MM.1S (cell line): ENCODE measurements at regions not wholly inside any gene's neighbourhood (a gene's known extent, or its start where the extent isn't known, plus 50 kb on each side); places are given as distances from the start of the nearest gene placed in this dataset.

Source experiments
- DNase-seq: peaks from one replicate; pipeline ENCODE4 v3.0.0-alpha.2; 2015
- H2AFZ ChIP-seq: fragments of 300-600 bp; sonication (generic); 2 replicates; pipeline ENCODE4 v1.6.0; 2016; ENCODE audit warnings: antibody characterized with exemption, low read length
- H3F3A ChIP-seq: fragments of 300-600 bp; sonication (generic); 2 replicates; pipeline ENCODE4 v1.6.1; 2016; ENCODE audit warnings: mild to moderate bottlenecking, antibody characterized with exemption, low read length, moderate library complexity, mixed read lengths; ENCODE audit not compliant: insufficient read depth
- H3K27ac ChIP-seq: fragments of 300-600 bp; sonication (generic); 2 replicates; pipeline ENCODE4 v1.5.1; 2016; ENCODE audit warnings: mild to moderate bottlenecking, low read length
- H3K27me3 ChIP-seq: fragments of 300-600 bp; sonication (generic); replicated peaks from 2 replicates; pipeline ENCODE4 v1.6.0; 2016; ENCODE audit warnings: low read length; ENCODE audit not compliant: insufficient read depth
- H3K36me3 ChIP-seq: fragments of 300-600 bp; sonication (generic); replicated peaks from 2 replicates; pipeline ENCODE4 v1.6.1; 2016; ENCODE audit warnings: mild to moderate bottlenecking, low read length, mixed read lengths; ENCODE audit not compliant: insufficient read depth
- H3K4me1 ChIP-seq: fragments of 300-600 bp; sonication (generic); 2 replicates; pipeline ENCODE4 v1.6.1; 2016; ENCODE audit warnings: low read length, mixed read lengths
- H3K4me2 ChIP-seq: fragments of 300-600 bp; sonication (generic); 2 replicates; pipeline ENCODE4 v1.6.0; 2016; ENCODE audit warnings: low read depth, low read length
- H3K4me3 ChIP-seq: fragments of 300-600 bp; sonication (generic); 2 replicates; pipeline ENCODE4 v1.5.1; 2016; ENCODE audit warnings: low read length, mixed read lengths
- H3K79me2 ChIP-seq: fragments of 300-600 bp; sonication (generic); 2 replicates; pipeline ENCODE4 v1.6.1; 2016; ENCODE audit warnings: mixed run types, low read length, mixed read lengths
- H3K9ac ChIP-seq: fragments of 300-600 bp; sonication (generic); 2 replicates; pipeline ENCODE4 v1.6.1; 2016; ENCODE audit warnings: low read length, mixed read lengths
- H3K9me2 ChIP-seq: fragments of 300-600 bp; sonication (generic); replicated peaks from 2 replicates; pipeline ENCODE4 v1.6.1; 2016; ENCODE audit warnings: mild to moderate bottlenecking, low read length, mixed read lengths; ENCODE audit not compliant: insufficient read depth
- H3K9me3 ChIP-seq: fragments of 300-600 bp; sonication (generic); replicated peaks from 2 replicates; pipeline ENCODE4 v1.6.1; 2016; ENCODE audit warnings: mild to moderate bottlenecking, low read length, mixed read lengths; ENCODE audit not compliant: insufficient read depth
- H4K20me1 ChIP-seq: fragments of 300-600 bp; sonication (generic); 2 replicates; pipeline ENCODE4 v1.6.1; 2016; ENCODE audit warnings: mild to moderate bottlenecking, low read length, moderate library complexity, mixed read lengths; ENCODE audit not compliant: insufficient read depth
- CTCF ChIP-seq: fragments of 300-600 bp; sonication (generic); IDR thresholded peaks from 2 replicates; pipeline ENCODE4 v1.5.1; 2016; ENCODE audit warnings: antibody characterized with exemption, low read length, mixed read lengths
- EZH2 ChIP-seq: fragments of 300-600 bp; sonication (generic); optimal IDR thresholded peaks from 2 replicates; pipeline ENCODE3; 2017; ENCODE audit warnings: low read depth, mild to moderate bottlenecking, antibody characterized with exemption, low read length, mixed read lengths
- EZH2phosphoT487 ChIP-seq: fragments of 300-600 bp; sonication (generic); IDR thresholded peaks from 2 replicates; pipeline ENCODE4 v1.6.1; 2018; ENCODE audit warnings: antibody characterized with exemption, low read length

- Histone ChIP-seq H3K9me3 (no peaks in the 10 kb centered on the region), H4K20me1 (no peaks in the 10 kb centered on the region), H3K4me1 (no peaks in the 10 kb centered on the region), H3K9ac (no peak overlapping the region), H2AFZ (no peak overlapping the region), H3K36me3 (no peaks in the 10 kb centered on the region), H3K4me3 (no peak overlapping the region), H3K27me3 (peaks cover 69% of the 10 kb centered on the region), H3K27ac (no peak overlapping the region), H3F3A (no peaks in the 10 kb centered on the region), H3K79me2 (no peaks in the 10 kb centered on the region), H3K9me2 (no peaks in the 10 kb centered on the region), H3K4me2 (no peak overlapping the region)
- TF ChIP-seq EZH2 (no peak), CTCF (no peak), EZH2phosphoT487 (no peak)
- no peak for DNase-seq
Observed at GRCh38 chr1:5254975-5255374, 600.6 kb downstream of the AJAP1 start.

GRCh38 chr1:5254131-5254725 is 599.8 kb downstream of the AJAP1 start:
- H3K4me2 ChIP-seq, result no peak overlapping the region
- H3K4me1 ChIP-seq, result no peaks in the 10 kb centered on the region
- no peak overlapping the region for H2AFZ ChIP-seq
- no peak overlapping the region for H3K9ac ChIP-seq
- H4K20me1 ChIP-seq, result no peaks in the 10 kb centered on the region
- peaks cover 70% of the 10 kb centered on the region for H3K27me3 ChIP-seq
- no peaks in the 10 kb centered on the region for H3K36me3 ChIP-seq
- no peak for DNase-seq
- H3K9me2 ChIP-seq, result no peaks in the 10 kb centered on the region
- H3F3A ChIP-seq, result no peaks in the 10 kb centered on the region
- no peak overlapping the region for H3K4me3 ChIP-seq
- no peaks in the 10 kb centered on the region for H3K79me2 ChIP-seq
- TF ChIP-seq EZH2, result no peak
- no peak for TF ChIP-seq EZH2phosphoT487
- no peak for TF ChIP-seq CTCF
- no peak overlapping the region for H3K27ac ChIP-seq
- no peaks in the 10 kb centered on the region for H3K9me3 ChIP-seq

- H3K27me3 ChIP-seq, result peaks cover 61% of the 10 kb centered on the region
- H3F3A ChIP-seq, result no peaks in the 10 kb centered on the region
- no peaks in the 10 kb centered on the region for H3K36me3 ChIP-seq
- H3K9me2 ChIP-seq, result no peaks in the 10 kb centered on the region
- H4K20me1 ChIP-seq, result no peaks in the 10 kb centered on the region
- TF ChIP-seq EZH2phosphoT487 (no peak), CTCF (no peak), EZH2 (no peak)
- no peaks in the 10 kb centered on the region for H3K9me3 ChIP-seq
- H3K4me3 ChIP-seq, result no peak overlapping the region
- no peaks in the 10 kb centered on the region for H3K79me2 ChIP-seq
- H3K9ac ChIP-seq, result no peak overlapping the region
- no peaks in the 10 kb centered on the region for H3K4me1 ChIP-seq
- no peak overlapping the region for H2AFZ ChIP-seq
- no peak overlapping the region for H3K27ac ChIP-seq
- no peak for DNase-seq
- no peak overlapping the region for H3K4me2 ChIP-seq
Observed at GRCh38 chr1:5253036-5253435, 598.6 kb downstream of the AJAP1 start.
